ENCODE measurements at regions not wholly inside any gene's neighbourhood (a gene's known extent, or its start where the extent isn't known, plus 50 kb on each side); places are given as distances from the start of the nearest gene placed in this dataset.

DNA sequence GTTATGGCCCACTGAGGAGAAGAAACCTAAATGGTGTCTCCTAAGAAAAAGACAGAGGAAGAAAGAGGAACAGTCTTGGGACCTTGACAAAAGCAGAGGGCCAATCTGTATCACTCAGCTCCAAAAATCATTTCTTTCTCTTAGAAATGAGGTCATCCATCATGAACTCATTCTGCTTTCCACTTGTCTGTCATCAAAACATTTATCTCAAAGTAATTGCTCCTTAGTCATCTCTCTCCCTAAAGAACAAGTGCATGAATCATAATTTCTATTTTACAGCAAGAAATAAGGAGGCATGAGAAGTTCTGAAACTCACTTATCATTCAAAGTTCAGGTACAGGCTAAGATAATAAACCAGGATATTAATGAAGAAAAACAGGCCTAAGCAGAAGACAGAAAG lies 375.6 kb downstream of the KCNA4 start:
- Histone ChIP-seq H3K36me3 (ENCODE audit: low read length) (no peaks in the 10 kb centered on the region), H2AFZ (ENCODE audit: low read depth, low read length, severe bottlenecking) (no peak overlapping the region), H3K27me3 (ENCODE audit: low read length) (no peaks in the 10 kb centered on the region), H4K20me1 (ENCODE audit: low read depth, low read length) (no peaks in the 10 kb centered on the region), H3K79me2 (ENCODE audit: insufficient read depth, low read length) (no peaks in the 10 kb centered on the region), H3K4me2 (ENCODE audit: low read depth, low read length, poor library complexity, severe bottlenecking) (no peak overlapping the region), H3K4me3 (ENCODE audit: insufficient read depth, low read length, poor library complexity, severe bottlenecking) (no peak overlapping the region), H3K27ac (ENCODE audit: low read depth, low read length) (no peak overlapping the region), H3K9ac (ENCODE audit: low read length) (no peak overlapping the region), H3K9me2 (replicated peaks; ENCODE audit: insufficient read depth, low read length) (no peaks in the 10 kb centered on the region), H3F3A (ENCODE audit: insufficient read depth) (no peaks in the 10 kb centered on the region), H3K9me3 (ENCODE audit: insufficient read depth, low read length) (no peaks in the 10 kb centered on the region)
- TF ChIP-seq, protein P1, sequence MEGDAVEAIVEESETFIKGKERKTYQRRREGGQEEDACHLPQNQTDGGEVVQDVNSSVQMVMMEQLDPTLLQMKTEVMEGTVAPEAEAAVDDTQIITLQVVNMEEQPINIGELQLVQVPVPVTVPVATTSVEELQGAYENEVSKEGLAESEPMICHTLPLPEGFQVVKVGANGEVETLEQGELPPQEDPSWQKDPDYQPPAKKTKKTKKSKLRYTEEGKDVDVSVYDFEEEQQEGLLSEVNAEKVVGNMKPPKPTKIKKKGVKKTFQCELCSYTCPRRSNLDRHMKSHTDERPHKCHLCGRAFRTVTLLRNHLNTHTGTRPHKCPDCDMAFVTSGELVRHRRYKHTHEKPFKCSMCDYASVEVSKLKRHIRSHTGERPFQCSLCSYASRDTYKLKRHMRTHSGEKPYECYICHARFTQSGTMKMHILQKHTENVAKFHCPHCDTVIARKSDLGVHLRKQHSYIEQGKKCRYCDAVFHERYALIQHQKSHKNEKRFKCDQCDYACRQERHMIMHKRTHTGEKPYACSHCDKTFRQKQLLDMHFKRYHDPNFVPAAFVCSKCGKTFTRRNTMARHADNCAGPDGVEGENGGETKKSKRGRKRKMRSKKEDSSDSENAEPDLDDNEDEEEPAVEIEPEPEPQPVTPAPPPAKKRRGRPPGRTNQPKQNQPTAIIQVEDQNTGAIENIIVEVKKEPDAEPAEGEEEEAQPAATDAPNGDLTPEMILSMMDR (IDR thresholded peaks at IDR 0.05; ENCODE audit: insufficient read depth, low read length, poor library complexity, severe bottlenecking), result no peak
- no peak for TF ChIP-seq EZH2phosphoT487 (conservative IDR thresholded peaks at IDR 0.05; ENCODE audit: low read length)

DNA sequence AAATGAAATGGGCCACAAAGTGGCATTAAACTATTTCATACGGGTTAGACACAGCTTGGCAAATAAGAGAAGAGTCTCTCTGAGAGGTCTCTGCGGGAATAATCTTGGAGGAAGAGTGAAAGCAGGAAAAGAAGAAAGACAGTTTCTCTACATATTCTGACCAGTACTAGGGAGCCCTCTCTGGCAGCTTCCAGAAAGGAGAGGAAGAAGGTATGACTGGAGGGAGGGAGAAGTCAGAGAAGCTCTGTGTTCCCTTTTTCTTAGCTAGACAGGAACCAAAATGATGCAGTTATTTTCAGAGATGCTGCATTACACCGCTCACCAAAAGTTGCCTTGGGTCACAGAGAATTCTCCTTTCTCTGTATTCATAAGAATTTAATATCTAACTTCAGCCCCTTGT lies 382.1 kb downstream of the KCNA4 start:
- no peak overlapping the region for H3K4me3 ChIP-seq (ENCODE audit: insufficient read depth, low read length, poor library complexity, severe bottlenecking)
- H3K4me2 ChIP-seq (ENCODE audit: low read depth, low read length, poor library complexity, severe bottlenecking), result no peak overlapping the region
- H2AFZ ChIP-seq (ENCODE audit: low read depth, low read length, severe bottlenecking), result no peak overlapping the region
- no peaks in the 10 kb centered on the region for H4K20me1 ChIP-seq (ENCODE audit: low read depth, low read length)
- no peaks in the 10 kb centered on the region for H3K36me3 ChIP-seq (ENCODE audit: low read length)
- H3K27ac ChIP-seq (ENCODE audit: low read depth, low read length), result no peak overlapping the region
- no peaks in the 10 kb centered on the region for H3K9me2 ChIP-seq (replicated peaks; ENCODE audit: insufficient read depth, low read length)
- H3K9me3 ChIP-seq (ENCODE audit: insufficient read depth, low read length), result no peaks in the 10 kb centered on the region
- no peaks in the 10 kb centered on the region for H3K27me3 ChIP-seq (ENCODE audit: low read length)
- H3K79me2 ChIP-seq (ENCODE audit: insufficient read depth, low read length), result no peaks in the 10 kb centered on the region
- no peaks in the 10 kb centered on the region for H3F3A ChIP-seq (ENCODE audit: insufficient read depth)
- H3K9ac ChIP-seq (ENCODE audit: low read length), result no peak overlapping the region
- TF ChIP-seq EZH2phosphoT487 (conservative IDR thresholded peaks at IDR 0.05; ENCODE audit: low read length), result no peak
- TF ChIP-seq, protein P1 (IDR thresholded peaks at IDR 0.05; ENCODE audit: insufficient read depth, low read length, poor library complexity, severe bottlenecking), result no peak

DNA sequence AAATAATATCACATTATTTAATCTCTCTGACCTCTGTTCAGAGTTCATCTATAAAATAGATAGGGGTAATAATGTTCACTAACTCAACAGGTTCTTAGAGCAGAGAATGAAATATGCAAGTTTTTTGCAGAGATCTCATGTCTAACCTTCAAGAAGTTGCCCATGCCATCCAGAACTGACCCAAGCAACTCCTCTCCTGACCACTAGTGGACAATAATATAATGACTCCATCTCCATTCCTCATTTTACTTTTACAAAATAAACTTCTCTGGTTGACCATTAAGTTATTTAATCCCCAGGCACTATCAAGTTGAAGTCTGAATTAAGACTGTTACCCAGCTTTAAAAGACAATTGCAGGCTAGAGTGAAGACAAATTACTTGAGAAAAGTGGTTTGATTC lies 382.6 kb downstream of the KCNA4 start:
- H4K20me1 ChIP-seq (ENCODE audit: low read depth, low read length), result no peaks in the 10 kb centered on the region
- no peak overlapping the region for H3K4me3 ChIP-seq (ENCODE audit: insufficient read depth, low read length, poor library complexity, severe bottlenecking)
- no peaks in the 10 kb centered on the region for H3F3A ChIP-seq (ENCODE audit: insufficient read depth)
- no peaks in the 10 kb centered on the region for H3K9me2 ChIP-seq (replicated peaks; ENCODE audit: insufficient read depth, low read length)
- H3K27me3 ChIP-seq (ENCODE audit: low read length), result no peaks in the 10 kb centered on the region
- no peak overlapping the region for H2AFZ ChIP-seq (ENCODE audit: low read depth, low read length, severe bottlenecking)
- H3K27ac ChIP-seq (ENCODE audit: low read depth, low read length), result no peak overlapping the region
- no peaks in the 10 kb centered on the region for H3K36me3 ChIP-seq (ENCODE audit: low read length)
- no peaks in the 10 kb centered on the region for H3K79me2 ChIP-seq (ENCODE audit: insufficient read depth, low read length)
- H3K9me3 ChIP-seq (ENCODE audit: insufficient read depth, low read length), result no peaks in the 10 kb centered on the region
- H3K4me2 ChIP-seq (ENCODE audit: low read depth, low read length, poor library complexity, severe bottlenecking), result no peak overlapping the region
- TF ChIP-seq EZH2phosphoT487 (conservative IDR thresholded peaks at IDR 0.05; ENCODE audit: low read length), result no peak
- TF ChIP-seq, protein P1 (IDR thresholded peaks at IDR 0.05; ENCODE audit: insufficient read depth, low read length, poor library complexity, severe bottlenecking), result no peak
- no peak overlapping the region for H3K9ac ChIP-seq (ENCODE audit: low read length)

Data from SU-DHL-6 (cell line).